ENCODE measurements at regions not wholly inside any gene's neighbourhood (a gene's known extent, or its start where the extent isn't known, plus 50 kb on each side); places are given as distances from the start of the nearest gene placed in this dataset.
A peak's percentile ranks its signal among the peaks of the same experiment; 100 is the strongest.

DNA sequence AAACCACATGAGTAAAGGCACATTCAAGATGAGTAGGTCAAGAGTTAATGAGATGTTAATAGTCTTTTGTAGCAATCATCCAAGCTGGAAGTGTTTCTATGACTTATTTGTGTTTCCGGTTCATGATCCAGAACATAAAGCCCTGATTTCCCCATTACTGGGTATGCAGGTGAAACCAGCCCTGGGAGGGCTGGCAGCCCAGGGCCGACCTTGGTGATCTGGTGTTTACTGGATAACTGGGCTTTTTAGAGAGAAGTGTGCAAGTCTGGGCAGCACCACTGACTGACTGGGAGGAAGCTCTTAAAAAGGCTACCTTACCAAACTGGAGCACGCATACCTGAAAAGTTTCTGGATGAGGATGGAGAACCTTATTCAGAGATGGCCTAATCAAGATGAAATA lies 431.6 kb upstream of the VRK2 start:
- Histone ChIP-seq H2AK5ac (ENCODE audit: low read depth, low read length) (no peak overlapping the region), H4K8ac (ENCODE audit: extremely low read depth, insufficient read depth, low read length) (no peak overlapping the region), H3K9ac (replicated peaks in 1 of 4; ENCODE audit: extremely low read depth in 1 of 4, low read depth in 3 of 4, low read length in 3 of 4) (no peak overlapping the region), H2BK120ac (replicated peaks; ENCODE audit: low read depth, low read length) (no peak overlapping the region), H3K4me2 (ENCODE audit: insufficient read depth in 1 of 2, low read depth in 2 of 2, low read length in 2 of 2) (no peak overlapping the region), H3K79me2 (ENCODE audit: control insufficient read depth in 1 of 2, insufficient read depth in 2 of 2, low read length in 2 of 2) (no peaks in the 10 kb centered on the region), H2BK5ac (ENCODE audit: low read depth, low read length) (no peak overlapping the region), H3K23ac (ENCODE audit: insufficient read length) (no peak overlapping the region), H3K4me3 (ENCODE audit: extremely low read depth in 1 of 4, insufficient read depth in 2 of 4, low read depth in 3 of 4, low read length in 4 of 4) (no peak overlapping the region), H3K27ac (ENCODE audit: low read depth, low read length) (no peak overlapping the region), H3K27me3 (replicated peaks in 1 of 4; ENCODE audit: control insufficient read depth in 3 of 4, extremely low read depth in 1 of 4, insufficient read depth in 3 of 4, low read length in 3 of 4) (no peaks in the 10 kb centered on the region), H2AFZ (ENCODE audit: low read length) (no peak overlapping the region), H3K4ac (replicated peaks; ENCODE audit: insufficient read length, low read depth, low read length) (no peak overlapping the region), H3K23me2 (ENCODE audit: low read depth, low read length) (no peaks in the 10 kb centered on the region), H3K14ac (ENCODE audit: insufficient read length) (no peak overlapping the region), H2BK12ac (ENCODE audit: low read depth, low read length) (no peak overlapping the region), H3K18ac (ENCODE audit: extremely low read depth, low read length) (no peak overlapping the region), H4K91ac (replicated peaks; ENCODE audit: insufficient read length, low read length) (no peak overlapping the region), H2BK20ac (ENCODE audit: low read length) (no peak overlapping the region), H3K9me3 (ENCODE audit: insufficient read depth in 2 of 2, low read depth in 1 of 2, low read length in 1 of 2) (no peaks in the 10 kb centered on the region), H4K20me1 (replicated peaks in 1 of 2; ENCODE audit: control insufficient read depth in 1 of 2, insufficient read depth in 2 of 2, low read length in 2 of 2) (no peaks in the 10 kb centered on the region), H3K36me3 (ENCODE audit: control insufficient read depth in 2 of 4, insufficient read depth in 4 of 4, low read length in 3 of 4) (no peaks in the 10 kb centered on the region), H3K56ac (replicated peaks; ENCODE audit: insufficient read length, low read depth, low read length) (no peak overlapping the region), H2BK15ac (ENCODE audit: low read length) (no peak overlapping the region), H3K79me1 (ENCODE audit: low read depth, low read length) (no peaks in the 10 kb centered on the region; the same call in 1 of the 2 replicates), H3K4me1 (replicated peaks in 1 of 4; ENCODE audit: control insufficient read depth in 3 of 4, insufficient read depth in 4 of 4, low read length in 3 of 4) (no peaks in the 10 kb centered on the region), H4K5ac (ENCODE audit: insufficient read length, low read depth, low read length) (no peak overlapping the region)
- DNase-seq (ENCODE audit: low read depth in 1 of 2, low spot score in 2 of 2) (no peak), FAIRE-seq (peak; percentile 24)
- no peak for TF ChIP-seq EP300 (IDR thresholded peaks at IDR 0.05; ENCODE audit: borderline replicate concordance in 1 of 2, low read depth in 2 of 2, low read length in 2 of 2)
- no peak for TF ChIP-seq CTBP2 (IDR thresholded peaks at IDR 0.05; ENCODE audit: borderline replicate concordance, insufficient read depth, insufficient read length, low read length)
- POLR2A ChIA-PET (ENCODE audit: partially characterized antibody), result no interaction called here
- WGBS, 2 experiments (ENCODE audit: extremely low coverage in 1 of 2, insufficient coverage in 1 of 2, insufficient read length in 1 of 2, insufficient replicate concordance in 2 of 2, low coverage in 1 of 2, low lambda C conversion rate in 2 of 2, missing lambda C conversion rate in 1 of 2), result 94% methylated on average over 3 of the region's 3 CpGs; no CpG with 5 or more reads in 1 of the 2 experiments
- CTCF ChIA-PET (ENCODE audit: partially characterized antibody), result no interaction called here

All from H1 (cell line).